K562 (cell line): ENCODE measurements at regions not wholly inside any gene's neighbourhood (a gene's known extent, or its start where the extent isn't known, plus 50 kb on each side); places are given as distances from the start of the nearest gene placed in this dataset.
"Not testable (repeated sequence)": the region's sequence is repeated elsewhere in the genome, so short reads cannot be mapped to it uniquely, and the experiment has no call there.

Experiments
- ATAC-seq: fragments of 200-7000 bp; cut with Tn5 transposase; 3 replicates; pipeline ENCODE4 v1.9.1; 2020; ENCODE audit warnings: moderate library complexity
- BruUV-seq: library from RNA; stranded (reverse); fragments of 400-500 nt; replicated peaks from 2 replicates; lab custom pipeline; 2021; lab: Mats Ljungman, UMichigan
- CTCF ChIA-PET: fragments of 300-600 bp; formaldehyde crosslinking; extraction: SDS; loops from one replicate; lab custom pipeline; 2021; ENCODE audit warnings: low intra/inter-chr PET ratio; lab: Yijun Ruan, JAX
- POLR2A ChIA-PET: fragments of 300-600, 350-650 bp; sonication (Branson Sonifier 250); formaldehyde crosslinking; extraction: SDS; loops from one replicate; lab custom pipeline; 2021; ENCODE audit warnings: antibody characterized with exemption, inconsistent platforms; lab: Yijun Ruan, JAX
- DNase-seq, 4 experiments: peaks; one replicate each; pipeline versions ENCODE4 v3.0.0 to v3.0.0-alpha.2; 2011 to 2018; ENCODE audit warnings: low spot score in 3 of 4, mixed read lengths in 3 of 4; ENCODE audit errors: extremely low read depth in 1 of 4
- FAIRE-seq: peaks from 2 replicates; lab custom pipeline; 2011; peaks lifted over from hg19 to GRCh38; lab: Jason Lieb, UNC
- H2AFZ ChIP-seq: 2 replicates; pipeline ENCODE4 v1.6.0; 2011; ENCODE audit warnings: low read depth, low read length, control low read depth, inconsistent platforms
- H3K27ac ChIP-seq: fragments of 200-600 bp; 3 replicates; pipeline ENCODE4 v1.8.0; 2011; ENCODE audit warnings: low read depth, mild to moderate bottlenecking, control low read depth, inconsistent platforms, low read length, moderate library complexity, mixed read lengths; ENCODE audit errors: extremely low read depth
- H3K27me3 ChIP-seq, 2 experiments: fragments of 300-600 bp in 1 of 2; 2 replicates in 1 of 2; 3 replicates in 1 of 2; pipeline versions ENCODE4 v1.6.0 to v1.8.0; 2011; ENCODE audit warnings: inconsistent platforms in 2 of 2, low read length in 2 of 2, mild to moderate bottlenecking in 1 of 2, mixed read lengths in 1 of 2, moderate library complexity in 1 of 2; ENCODE audit not compliant: control insufficient read depth in 2 of 2, insufficient read depth in 2 of 2
- H3K36me3 ChIP-seq: fragments of 300-600 bp; 3 replicates; pipeline ENCODE4 v1.8.0; 2011; ENCODE audit warnings: mild to moderate bottlenecking, low read length, inconsistent platforms; ENCODE audit not compliant: control insufficient read depth, insufficient read depth
- H3K4me1 ChIP-seq, 2 experiments: fragments of 200-600 bp in 1 of 2; replicated peaks in 1 of 2; 2 replicates in 1 of 2; 3 replicates in 1 of 2; pipeline versions ENCODE4 v1.5.1 to v1.8.0; 2011; ENCODE audit warnings: inconsistent platforms in 2 of 2, low read length in 2 of 2, mild to moderate bottlenecking in 1 of 2, mixed read lengths in 1 of 2, moderate library complexity in 1 of 2; ENCODE audit not compliant: control insufficient read depth in 2 of 2, insufficient read depth in 2 of 2
- H3K4me2 ChIP-seq: 2 replicates; pipeline ENCODE4 v1.6.1; 2011; ENCODE audit warnings: low read length, control low read depth, inconsistent platforms, mixed read lengths; ENCODE audit not compliant: insufficient read depth
- H3K4me3 ChIP-seq: fragments of 200-600 bp; sonication (generic), shearing (Covaris generic); 2 replicates; pipeline ENCODE4 v1.5.1; 2016; ENCODE audit warnings: control low read depth, inconsistent platforms
- H3K79me2 ChIP-seq: fragments of 200-600 bp; 3 replicates; pipeline ENCODE4 v1.8.0; 2011; ENCODE audit warnings: low read length, inconsistent platforms; ENCODE audit not compliant: control insufficient read depth, insufficient read depth
- H3K9ac ChIP-seq, 2 experiments: 2 replicates each; pipeline versions ENCODE4 v1.6.0 to v1.6.1; 2011; ENCODE audit warnings: low read depth in 2 of 2, low read length in 2 of 2, control low read depth in 1 of 2, inconsistent platforms in 1 of 2, mild to moderate bottlenecking in 1 of 2, mixed read lengths in 1 of 2; ENCODE audit not compliant: insufficient read depth in 1 of 2
- H3K9me1 ChIP-seq: one replicate; pipeline ENCODE4 v1.6.0; 2011; ENCODE audit warnings: inconsistent platforms, mild to moderate bottlenecking, low read length, moderate library complexity; ENCODE audit not compliant: control insufficient read depth, insufficient read depth
- H3K9me3 ChIP-seq: replicated peaks from 2 replicates; pipeline ENCODE4 v1.5.1; 2011; ENCODE audit warnings: low read depth, low read length, inconsistent platforms; ENCODE audit not compliant: control insufficient read depth, insufficient read depth
- H4K20me1 ChIP-seq: replicated peaks from 2 replicates; pipeline ENCODE4 v1.6.1; 2011; ENCODE audit warnings: low read length, inconsistent platforms, mixed read lengths; ENCODE audit not compliant: control insufficient read depth, insufficient read depth
- CBFA2T2 ChIP-seq: fragments of 450-650 bp; conservative IDR thresholded peaks from 2 replicates; pipeline ENCODE4 v1.6.1; 2017; ENCODE audit warnings: mild to moderate bottlenecking
- DPF2 ChIP-seq: fragments of 450-650 bp; IDR thresholded peaks from 2 replicates; pipeline ENCODE4 v1.6.1; 2016
- GATAD2B ChIP-seq: fragments of 450-650 bp; IDR thresholded peaks from 2 replicates; pipeline ENCODE4 v1.6.1; 2017; ENCODE audit warnings: mild to moderate bottlenecking, borderline replicate concordance
- HDAC1 ChIP-seq, 2 experiments: fragments of 450-650 bp; IDR thresholded peaks; 2 replicates each; pipeline ENCODE4 v1.6.1; 2016 to 2017; ENCODE audit warnings: inconsistent platforms in 1 of 2, mild to moderate bottlenecking in 1 of 2, moderate library complexity in 1 of 2
- LEF1 ChIP-seq: fragments of 450-650 bp; IDR thresholded peaks from 2 replicates; pipeline ENCODE4 v1.6.1; 2016; ENCODE audit warnings: mild to moderate bottlenecking
- NCOR1 ChIP-seq: fragments of 450-650 bp; IDR thresholded peaks from 2 replicates; pipeline ENCODE4 v1.6.1; 2016; ENCODE audit warnings: mild to moderate bottlenecking, moderate library complexity
- PHF21A ChIP-seq: fragments of 450-650 bp; IDR thresholded peaks from 2 replicates; pipeline ENCODE4 v1.6.1; 2017; ENCODE audit warnings: low read depth, borderline replicate concordance
- RCOR1 ChIP-seq, 2 experiments: IDR thresholded peaks; 2 replicates each; pipeline ENCODE4 v1.6.1; 2012; ENCODE audit warnings: low read depth in 2 of 2, low read length in 2 of 2, borderline replicate concordance in 1 of 2, improper control_type of control experiment in 1 of 2
- RFX1 ChIP-seq: fragments of 450-650 bp; IDR thresholded peaks from 2 replicates; pipeline ENCODE4 v1.6.1; 2016; ENCODE audit warnings: mild to moderate bottlenecking, moderate library complexity
- SMARCA4 ChIP-seq: fragments of 450-650 bp; IDR thresholded peaks from 2 replicates; pipeline ENCODE4 v1.6.1; 2016
- TAL1 ChIP-seq: fragments of 450-650 bp; IDR thresholded peaks from 2 replicates; pipeline ENCODE4 v1.6.1; 2016; ENCODE audit warnings: mild to moderate bottlenecking
- TEAD1 ChIP-seq, 2 experiments: fragments of 450-650 bp in 1 of 2; sonication (generic) in 1 of 2; formaldehyde crosslinking; IDR thresholded peaks; 2 replicates each; pipeline versions ENCODE4 v1.4.0 to v1.8.0; 2020 to 2022; ENCODE audit warnings: mild to moderate bottlenecking in 2 of 2, missing genetic modification reagents in 1 of 2
- TOE1 ChIP-seq, 2 experiments: fragments of 450-650 bp in 1 of 2; sonication (generic) in 1 of 2; formaldehyde crosslinking in 1 of 2; IDR thresholded peaks; 2 replicates each; pipeline versions ENCODE4 v1.7.1 to v1.8.0; 2016 to 2022; ENCODE audit warnings: borderline replicate concordance in 2 of 2, mild to moderate bottlenecking in 2 of 2, antibody characterized with exemption in 1 of 2, inconsistent platforms in 1 of 2, low read depth in 1 of 2, missing genetic modification reagents in 1 of 2, moderate library complexity in 1 of 2
- WGBS: fragments of 100-300 bp; shearing (Covaris generic); methylation state at CpG from one replicate; pipeline ENCODE4 v1.1.6; 2016; ENCODE audit warnings: low coverage, mixed read lengths; ENCODE audit not compliant: insufficient coverage; ENCODE audit errors: missing lambda C conversion rate; 5-methylcytosine and 5-hydroxymethylcytosine counted together
- in situ Hi-C: fragments of 300-500 bp; cut with MboI; formaldehyde crosslinking; loops from 4 replicates; pipeline ENCODE4 v1.15.0; 2018; ENCODE audit warnings: inconsistent platforms, mixed read lengths
- intact Hi-C: fragments of 100-400 bp; cut with micrococcal nuclease; formaldehyde crosslinking; loops from 2 replicates; pipeline ENCODE4 v1.14.2; 2022

- TF ChIP-seq TEAD1 (CRISPR knock-in tag; IDR thresholded peaks at IDR 0.05) (0 out of 4 replicates have a peak, but pooled peaks of 1 of the 2 experiments have one; percentile 17), LEF1 (peak; percentile 44; the same call in 1 of the 2 replicates), DPF2 (peak; percentile 64; the same call in 1 of the 2 replicates), GATAD2B (0 out of 2 replicates have a peak, but pooled peaks have one; percentile 22), NCOR1 (peak; percentile 77), TAL1 (peak; percentile 60), PHF21A (peak; percentile 90; the same call in 1 of the 2 replicates), CBFA2T2 (peak; percentile 77), RCOR1 (IDR thresholded peaks at IDR 0.05; ENCODE audit: borderline replicate concordance in 1 of 2, low read depth in 2 of 2, low read length in 2 of 2) (peak in 1 of 2 experiments; percentile 43; a peak in 1 of 4 replicates), SMARCA4 (0 out of 2 replicates have a peak, but pooled peaks have one; percentile 53), HDAC1 (IDR thresholded peaks at IDR 0.05) (peak in 1 of 2 experiments; percentile 69; a peak in 1 of 4 replicates), TOE1 (IDR thresholded peaks at IDR 0.05; ENCODE audit: borderline replicate concordance) (peak; percentile 51; the same call in 1 of the 2 replicates), RFX1 (peak; percentile 46; the same call in 1 of the 2 replicates)
- TF ChIP-seq TOE1 (CRISPR knock-in tag; IDR thresholded peaks at IDR 0.05; ENCODE audit: borderline replicate concordance, low read depth), result not testable (repeated sequence)
Measured at GRCh38 chr9:41741173-41741572, 388.1 kb downstream of the CNTNAP3B start (continued).

DNA sequence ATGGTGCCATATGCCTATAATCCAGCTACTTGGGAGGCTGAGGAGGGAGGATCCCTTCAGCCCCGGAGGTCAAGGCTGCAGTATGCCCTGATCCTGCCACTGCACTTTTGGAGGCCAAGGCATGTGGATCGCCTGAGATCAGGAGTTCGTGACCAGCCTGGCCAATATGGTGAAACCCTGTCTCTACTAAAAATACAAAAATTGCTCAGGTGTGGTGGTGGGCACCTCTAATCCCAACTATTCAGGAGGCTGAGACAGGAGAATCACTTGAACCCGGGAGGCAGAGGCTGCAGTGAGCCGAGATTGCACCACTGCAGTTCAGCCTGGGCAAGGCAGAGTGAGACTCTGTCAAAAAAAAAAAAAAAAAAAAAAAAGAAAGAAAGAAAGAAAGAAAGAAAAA is 390.5 kb downstream of the CNTNAP3B start:
- H3K9ac ChIP-seq, CTCF ChIA-PET, in situ Hi-C loops, H3K9me1 ChIP-seq, H3K36me3 ChIP-seq, FAIRE-seq, ATAC-seq, H3K9me3 ChIP-seq, H3K4me2 ChIP-seq, H3K4me3 ChIP-seq, POLR2A ChIA-PET, H3K79me2 ChIP-seq, intact Hi-C loops, DNase-seq, H4K20me1 ChIP-seq, H3K4me1 ChIP-seq, H2AFZ ChIP-seq, H3K27me3 ChIP-seq, BruUV-seq, H3K27ac ChIP-seq: not testable (repeated sequence)
- WGBS, result 90% methylated on average over 4 of the region's 5 CpGs

- FAIRE-seq, ATAC-seq, H3K27ac ChIP-seq, H3K9me1 ChIP-seq, H3K27me3 ChIP-seq, H3K9ac ChIP-seq, H3K4me1 ChIP-seq, H3K9me3 ChIP-seq, H3K4me3 ChIP-seq, H3K4me2 ChIP-seq, H4K20me1 ChIP-seq, POLR2A ChIA-PET, BruUV-seq, H3K36me3 ChIP-seq, intact Hi-C loops, in situ Hi-C loops, CTCF ChIA-PET, DNase-seq, H2AFZ ChIP-seq, H3K79me2 ChIP-seq: not testable (repeated sequence)
- 62% methylated on average over 7 of the region's 13 CpGs for WGBS
Measured at GRCh38 chr9:41699190-41699589, 430.0 kb downstream of the CNTNAP3B start.
